ENCODE measurements at regions not wholly inside any gene's neighbourhood (a gene's known extent, or its start where the extent isn't known, plus 50 kb on each side); places are given as distances from the start of the nearest gene placed in this dataset.
"Not testable (repeated sequence)": the region's sequence is repeated elsewhere in the genome, so short reads cannot be mapped to it uniquely, and the experiment has no call there.

DNA sequence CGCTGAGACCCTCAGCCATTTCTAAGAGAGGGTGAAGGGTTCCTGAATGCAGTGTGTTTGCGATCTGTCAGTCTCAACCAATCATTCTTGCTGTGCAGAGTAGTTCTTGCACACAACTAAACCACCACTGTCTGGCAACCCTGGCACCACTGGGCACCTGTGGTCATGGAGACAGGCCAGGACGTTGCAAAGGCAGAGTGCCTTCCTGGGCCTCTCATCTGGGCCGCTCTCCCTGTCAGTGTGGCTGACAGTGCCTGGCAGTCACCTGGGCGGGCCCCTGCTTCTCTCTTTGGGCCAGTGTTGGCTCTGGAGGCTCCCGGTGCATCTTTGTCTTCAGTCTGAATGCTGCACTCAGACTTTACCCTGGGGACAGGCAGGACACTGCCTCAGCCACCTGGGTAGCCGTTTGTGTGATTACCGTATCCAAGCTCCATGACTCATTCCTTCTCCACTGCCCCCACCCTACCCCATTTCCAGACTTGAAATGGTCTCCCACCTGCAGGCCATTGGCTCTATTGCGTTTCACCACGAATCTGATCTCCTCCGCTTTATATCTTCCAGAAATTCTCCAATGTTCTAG is 104.6 kb upstream of the KLF13 start:
- no peak for DNase-seq

- DNase-seq: no peak
These were observed 103.8 kb upstream of the KLF13 start for GRCh38 chr15:31222773-31223341.

DNA sequence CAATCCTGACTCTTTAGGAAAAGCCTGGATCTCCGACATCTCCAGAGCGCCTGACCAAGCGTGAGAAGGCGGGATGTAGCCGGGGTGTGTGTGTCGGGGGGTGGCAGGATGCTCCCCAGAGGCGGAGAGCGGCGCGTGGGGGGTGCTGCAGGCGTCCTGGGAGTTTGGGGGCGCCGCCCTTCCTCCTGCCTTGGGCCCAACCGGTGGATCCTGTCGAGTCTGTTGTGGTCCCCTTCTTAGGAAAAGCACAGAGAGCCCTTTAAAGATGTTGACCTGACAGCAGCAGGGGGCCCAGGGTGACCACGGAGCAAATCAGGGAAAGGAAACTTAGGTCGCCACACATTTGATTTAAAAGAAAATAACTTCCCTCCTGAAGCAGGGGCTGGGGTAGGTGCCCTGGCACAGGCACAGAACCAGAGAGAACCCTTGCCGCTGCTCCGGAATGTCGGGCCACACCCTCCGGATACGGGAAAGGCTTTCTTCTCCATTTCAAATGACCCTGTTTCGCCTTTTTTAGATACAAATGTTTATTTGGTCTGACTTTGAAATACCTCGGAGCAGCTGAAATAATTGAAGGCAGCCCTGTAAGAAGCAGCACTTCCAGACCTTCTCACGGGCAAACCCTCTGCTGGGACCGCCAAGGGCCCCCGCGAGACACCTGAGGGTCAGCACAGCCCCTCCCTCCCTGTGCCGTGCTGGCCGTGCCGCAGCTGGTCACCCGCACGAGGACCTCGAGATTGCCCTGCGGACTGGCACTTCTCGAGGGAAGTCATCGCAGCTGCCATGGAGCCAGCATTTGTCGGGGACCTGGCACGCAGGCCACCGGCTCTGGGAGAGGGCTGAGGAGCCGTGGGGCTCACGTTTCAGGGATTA is 102.9 kb upstream of the KLF13 start:
- no peak for DNase-seq

- DNase-seq: not testable (repeated sequence)
These were observed 102.0 kb upstream of the KLF13 start for GRCh38 chr15:31224661-31225060.

- no peak for DNase-seq
These were observed 101.2 kb upstream of the KLF13 start for GRCh38 chr15:31225356-31225955.

DNA sequence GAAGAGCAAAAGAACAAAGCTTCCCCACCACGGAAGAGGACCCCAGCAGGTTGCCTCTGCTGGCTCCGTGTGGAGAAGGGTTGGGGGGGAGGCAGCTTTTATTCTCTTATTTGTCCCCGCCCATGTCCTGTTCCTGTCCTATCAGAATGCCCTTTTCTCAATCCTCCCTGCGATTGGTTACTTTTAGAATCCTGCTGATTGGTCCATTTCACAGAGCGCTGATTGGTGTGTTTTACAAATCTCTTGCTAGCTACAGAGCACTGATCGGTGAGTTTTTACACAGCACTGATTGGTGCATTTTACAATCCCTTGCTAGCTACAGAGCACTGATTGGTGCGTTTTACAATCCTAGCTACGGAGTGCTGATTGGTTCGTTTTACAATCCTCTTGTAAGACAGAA is 100.6 kb upstream of the KLF13 start:
- DNase-seq: no peak

GRCh38 chr15:31227235-31227634 is 99.4 kb upstream of the KLF13 start:
- no peak for DNase-seq

DNA sequence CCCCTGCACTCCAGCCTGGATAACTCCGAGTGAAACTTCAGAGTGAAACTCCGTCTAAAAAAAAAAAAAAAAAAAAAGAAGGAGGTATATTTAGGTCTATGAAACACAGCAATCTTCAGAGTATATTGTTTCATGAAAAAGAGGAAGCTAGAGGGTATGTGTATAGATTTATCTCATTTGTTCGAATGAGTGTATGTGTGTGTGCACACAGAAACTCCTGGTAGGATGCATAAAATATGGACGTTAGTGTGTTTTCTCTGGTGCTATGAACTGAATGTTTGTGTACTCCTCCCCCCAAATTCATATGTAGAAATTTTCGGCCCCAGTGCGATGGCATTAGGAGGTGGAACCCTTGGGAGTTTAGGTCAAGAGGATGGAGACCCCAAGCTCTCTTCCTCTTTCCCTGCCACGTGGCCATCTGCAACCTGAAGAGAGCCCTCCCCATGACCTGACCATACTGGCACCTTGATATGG is 98.6 kb upstream of the KLF13 start:
- no peak for DNase-seq

DNA sequence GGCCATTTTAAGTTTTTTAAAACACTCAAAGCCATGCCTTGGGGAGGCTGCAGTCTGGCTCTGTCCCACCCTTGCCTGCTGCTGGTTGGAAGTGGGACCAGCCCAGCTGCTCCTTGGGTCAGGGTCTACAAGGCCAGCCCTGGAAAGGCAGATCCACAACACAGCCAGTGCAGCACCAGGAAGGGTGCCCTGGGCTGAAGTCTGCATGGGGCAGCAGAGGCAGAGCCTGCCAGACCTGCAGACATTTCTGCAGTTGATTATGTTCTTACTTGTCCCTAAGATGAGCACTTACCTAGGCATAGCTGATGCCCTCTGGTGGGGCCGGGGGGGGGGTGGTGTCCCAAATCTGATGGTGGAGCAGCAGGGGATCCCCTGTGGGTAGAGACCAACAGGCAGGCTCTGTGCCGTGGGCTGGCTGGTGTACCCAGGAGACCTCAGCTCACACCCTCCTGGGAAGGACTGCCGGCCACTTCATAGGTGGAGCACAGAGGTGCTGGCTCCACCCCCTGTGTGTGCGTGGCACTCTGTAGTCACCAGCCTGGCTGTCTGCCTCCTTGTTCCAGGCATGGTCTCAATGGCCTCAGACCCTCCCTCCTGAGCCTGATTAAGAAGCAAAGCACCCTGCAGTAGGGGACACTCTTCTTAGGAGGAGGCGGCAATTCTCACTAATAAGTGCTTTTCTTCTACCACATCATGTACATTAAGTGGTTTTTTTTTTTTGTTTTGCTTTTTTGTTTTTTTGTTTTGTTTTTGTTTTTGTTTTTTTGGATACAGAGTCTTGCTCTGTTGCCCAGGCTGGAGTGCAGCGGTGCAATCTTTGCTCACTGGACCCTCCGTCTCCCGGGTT is 97.4 kb upstream of the KLF13 start:
- no peak for DNase-seq

GRCh38 chr15:31230630-31231485 is 95.8 kb upstream of the KLF13 start:
- DNase-seq: no peak

DNA sequence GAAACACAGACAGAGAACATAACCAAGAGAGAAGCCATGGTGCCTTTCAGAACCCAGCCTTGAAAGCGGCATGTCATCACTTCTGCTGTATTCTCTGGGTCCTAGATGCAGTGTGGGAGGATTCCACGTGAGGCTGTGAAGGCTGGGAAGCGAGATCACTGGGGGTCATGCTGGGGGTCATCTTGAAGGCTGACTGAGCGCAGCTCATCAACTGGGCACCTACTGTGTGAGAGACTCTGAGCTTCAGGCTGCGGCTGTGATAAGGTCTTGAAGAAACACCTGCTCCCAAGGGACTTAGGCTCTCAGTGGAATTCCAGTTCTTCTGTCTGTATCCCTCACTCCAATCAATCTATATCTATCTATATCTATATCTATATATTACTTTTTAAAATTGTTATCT is 91.8 kb upstream of the KLF13 start:
- DNase-seq: no peak

DNA sequence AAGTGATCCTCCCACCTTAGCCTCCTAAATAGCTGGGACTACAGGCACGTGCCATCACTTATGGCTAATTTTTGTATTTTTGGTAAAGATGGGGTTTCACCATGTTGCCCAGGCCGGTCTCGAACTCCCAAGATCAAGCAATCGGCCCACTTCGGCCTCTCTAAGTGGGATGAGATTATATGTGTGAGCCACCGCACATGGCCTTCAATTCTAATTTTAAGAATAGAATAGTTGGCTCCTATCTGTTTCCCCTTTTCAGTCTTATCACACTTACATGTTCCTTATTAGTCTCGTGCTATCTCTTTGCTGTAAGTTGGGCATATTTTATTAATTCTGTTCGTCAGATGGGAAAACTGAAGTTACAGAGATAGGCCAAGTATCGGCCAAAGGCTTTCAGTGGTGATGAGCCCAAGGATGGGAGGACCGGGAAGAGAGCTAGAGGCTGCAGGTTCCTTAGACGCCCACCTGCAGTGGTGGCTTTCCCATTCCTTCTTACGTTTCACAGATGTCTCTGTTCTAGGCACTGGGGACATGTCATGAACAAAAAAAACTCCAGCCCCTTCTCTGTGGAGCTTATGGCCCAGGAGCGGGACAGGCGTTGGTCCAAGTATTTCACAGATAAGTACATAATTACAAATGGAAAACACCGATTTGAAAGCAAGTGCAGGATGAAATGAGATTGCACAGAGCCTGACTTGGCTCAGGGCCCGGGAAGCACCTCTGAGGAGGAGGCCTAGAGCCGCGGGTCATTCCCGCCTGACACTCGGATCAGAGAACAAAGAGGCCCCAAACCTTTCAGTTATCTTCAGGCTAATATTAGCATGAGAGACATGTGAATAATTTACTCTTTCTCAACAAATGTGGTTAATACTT is 91.1 kb upstream of the KLF13 start:
- DNase-seq: peak; percentile 26

DNA sequence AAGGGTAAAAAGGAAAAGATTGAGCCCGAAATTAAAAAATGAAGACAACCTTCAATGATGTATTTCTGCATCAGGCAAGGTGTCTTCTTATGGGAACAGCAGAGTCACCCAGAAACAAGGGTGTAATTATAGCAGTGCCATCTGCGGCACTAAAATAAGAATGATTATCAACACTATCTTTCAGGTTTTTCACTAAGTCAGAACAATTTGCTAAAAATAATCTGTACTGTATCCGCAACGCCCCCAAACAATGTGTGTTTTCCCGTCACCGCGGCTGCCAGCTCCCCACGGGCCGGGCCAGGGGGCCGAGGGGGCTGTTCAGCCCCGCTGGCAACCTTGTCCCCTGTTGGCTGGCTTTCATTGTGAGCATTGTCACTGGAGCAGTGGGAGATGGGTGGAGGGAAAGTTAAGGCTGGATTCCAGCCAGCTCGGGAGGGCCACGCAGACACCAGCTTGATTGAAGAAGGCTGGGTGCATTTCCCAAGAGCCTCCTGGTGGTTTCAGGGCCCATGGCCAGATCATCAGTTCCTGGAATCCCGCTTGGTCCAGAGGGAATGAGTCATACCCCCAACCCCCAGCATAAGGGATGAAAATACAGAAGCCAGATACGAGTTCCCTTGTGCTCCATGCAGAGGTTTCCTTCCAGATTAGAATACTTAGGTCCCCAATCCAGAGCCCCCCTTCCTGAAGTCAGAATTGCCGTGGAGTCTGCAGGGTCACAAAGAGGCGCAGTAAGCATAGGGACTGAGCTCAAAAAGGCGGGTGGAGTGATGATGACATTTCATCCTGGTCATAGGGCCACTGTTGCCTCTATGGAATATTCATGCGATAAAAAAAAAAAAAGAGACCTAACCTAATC is 90.2 kb upstream of the KLF13 start:
- DNase-seq: peak; percentile 58

GRCh38 chr15:31237043-31237324 is 89.7 kb upstream of the KLF13 start:
- DNase-seq: no peak

DNA sequence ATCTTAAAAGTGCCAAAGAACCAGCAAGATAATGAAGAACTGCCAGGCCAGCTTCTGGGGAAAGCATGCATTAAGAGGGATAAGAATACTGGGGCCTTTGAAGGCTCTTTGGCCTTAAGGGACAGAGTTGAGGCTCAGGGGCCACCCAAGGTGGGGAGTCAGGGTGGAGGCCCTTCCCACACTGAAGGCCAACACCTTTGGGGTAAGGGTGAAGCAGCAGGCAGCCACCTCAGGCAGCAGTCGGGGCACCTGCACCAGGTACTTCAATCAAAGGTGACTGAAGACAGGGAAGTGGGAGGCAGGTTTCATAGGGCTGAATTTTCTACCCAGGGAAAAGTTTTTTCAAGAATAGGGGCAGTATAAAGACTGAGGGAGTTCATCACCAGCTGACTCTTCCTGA is 87.7 kb upstream of the KLF13 start:
- DNase-seq: no peak

DNA sequence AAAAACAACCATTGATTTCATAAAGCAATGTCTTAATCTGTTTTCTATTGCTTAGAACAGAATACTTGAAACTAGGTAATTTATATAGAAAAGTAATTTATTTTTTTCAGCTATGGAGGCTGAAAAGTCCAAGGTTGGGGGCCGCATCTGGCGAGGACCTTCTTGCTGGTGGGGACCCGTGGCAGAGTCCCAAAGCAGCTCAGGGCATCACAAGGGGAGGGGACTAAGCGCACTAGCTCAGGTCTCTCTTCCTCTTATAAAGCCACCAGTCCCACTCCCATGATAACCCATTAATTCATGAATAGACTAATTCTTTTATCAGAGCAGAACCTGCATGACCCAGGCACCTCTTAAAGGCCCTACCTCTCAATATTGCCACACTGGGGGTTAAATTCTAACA is 87.2 kb upstream of the KLF13 start:
- DNase-seq: no peak

DNA sequence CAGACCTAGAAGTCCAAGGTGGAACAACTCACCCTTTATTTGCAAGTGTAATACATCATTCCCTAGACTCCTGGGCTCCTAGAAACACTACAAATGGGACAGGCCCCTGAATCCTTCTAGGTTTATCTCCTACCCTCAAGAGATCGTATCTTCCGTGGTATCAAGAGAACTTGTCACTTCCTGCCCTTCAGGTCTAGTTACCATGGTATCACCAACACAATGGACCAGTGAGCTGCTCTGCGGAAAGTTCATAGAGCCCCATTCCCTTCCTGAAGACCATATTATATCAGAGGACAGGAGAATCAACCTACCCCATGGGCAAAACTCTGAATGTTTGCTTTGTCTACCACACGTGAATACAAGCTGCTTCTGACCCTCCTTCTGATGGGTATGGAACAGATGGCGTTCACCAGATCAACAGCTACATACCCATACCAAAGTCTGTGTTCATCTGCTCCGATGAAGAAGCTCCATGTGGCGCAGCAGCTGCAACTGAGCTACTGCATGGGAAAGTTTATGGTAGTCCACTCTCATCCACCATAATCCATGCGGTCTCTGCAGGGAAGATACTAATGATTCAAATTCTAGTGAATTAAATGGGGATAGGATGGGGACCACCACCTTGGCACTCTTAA is 84.6 kb upstream of the KLF13 start:
- DNase-seq: peak; percentile 81

DNA sequence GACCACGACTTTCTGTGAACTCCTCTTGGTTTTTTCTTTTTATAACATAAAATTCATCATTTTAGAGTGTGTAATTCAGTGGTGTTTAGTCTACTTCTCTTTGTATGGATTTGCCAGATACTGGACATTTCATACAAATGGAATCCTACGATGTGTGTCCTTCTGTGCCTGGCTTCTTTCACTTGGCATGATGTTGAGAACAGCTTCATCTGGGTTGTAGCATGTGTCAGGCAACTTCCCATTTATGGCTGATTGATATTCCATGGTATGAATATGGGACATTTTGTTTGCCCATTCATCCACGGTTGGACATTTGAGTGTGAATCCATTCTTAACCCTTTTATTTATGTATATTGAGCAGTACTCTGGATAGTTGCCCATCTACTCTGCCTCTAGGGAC is 82.7 kb upstream of the KLF13 start:
- no peak for DNase-seq

GRCh38 chr15:31245135-31245689 is 81.4 kb upstream of the KLF13 start:
- DNase-seq: no peak
